ENCODE measurements at regions not wholly inside any gene's neighbourhood (a gene's known extent, or its start where the extent isn't known, plus 50 kb on each side); places are given as distances from the start of the nearest gene placed in this dataset.

DNA sequence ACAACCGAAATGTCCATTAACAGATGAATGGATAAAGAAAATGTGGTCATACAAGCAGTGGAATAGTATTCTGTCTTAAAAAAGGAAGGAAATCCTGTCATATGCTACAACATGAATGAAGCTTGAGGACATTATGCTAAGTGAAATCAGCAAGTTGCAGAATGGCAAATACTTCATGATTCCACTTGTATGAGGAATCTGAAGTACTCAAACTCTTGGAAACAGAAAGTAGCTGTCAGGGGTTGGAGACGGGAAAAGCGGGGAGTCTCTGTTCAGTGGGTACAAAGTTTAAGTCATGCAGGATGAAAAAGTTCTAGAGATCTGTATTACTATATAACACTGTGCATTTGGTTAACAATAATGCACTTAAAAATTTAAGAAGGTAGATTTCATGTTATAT is 209.0 kb upstream of the SIX2 start:
- TF ChIP-seq, protein P1, sequence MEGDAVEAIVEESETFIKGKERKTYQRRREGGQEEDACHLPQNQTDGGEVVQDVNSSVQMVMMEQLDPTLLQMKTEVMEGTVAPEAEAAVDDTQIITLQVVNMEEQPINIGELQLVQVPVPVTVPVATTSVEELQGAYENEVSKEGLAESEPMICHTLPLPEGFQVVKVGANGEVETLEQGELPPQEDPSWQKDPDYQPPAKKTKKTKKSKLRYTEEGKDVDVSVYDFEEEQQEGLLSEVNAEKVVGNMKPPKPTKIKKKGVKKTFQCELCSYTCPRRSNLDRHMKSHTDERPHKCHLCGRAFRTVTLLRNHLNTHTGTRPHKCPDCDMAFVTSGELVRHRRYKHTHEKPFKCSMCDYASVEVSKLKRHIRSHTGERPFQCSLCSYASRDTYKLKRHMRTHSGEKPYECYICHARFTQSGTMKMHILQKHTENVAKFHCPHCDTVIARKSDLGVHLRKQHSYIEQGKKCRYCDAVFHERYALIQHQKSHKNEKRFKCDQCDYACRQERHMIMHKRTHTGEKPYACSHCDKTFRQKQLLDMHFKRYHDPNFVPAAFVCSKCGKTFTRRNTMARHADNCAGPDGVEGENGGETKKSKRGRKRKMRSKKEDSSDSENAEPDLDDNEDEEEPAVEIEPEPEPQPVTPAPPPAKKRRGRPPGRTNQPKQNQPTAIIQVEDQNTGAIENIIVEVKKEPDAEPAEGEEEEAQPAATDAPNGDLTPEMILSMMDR (IDR thresholded peaks at IDR 0.05; ENCODE audit: borderline replicate concordance, control extremely low read depth, extremely low read depth, insufficient read depth, missing control alignments), result no peak
- in situ Hi-C loops (cut with MboI; ENCODE audit: low sequenced_read_pairs, unreplicated experiment), result no loop called here
- no peak for DNase-seq (ENCODE audit: low spot score)

DNA sequence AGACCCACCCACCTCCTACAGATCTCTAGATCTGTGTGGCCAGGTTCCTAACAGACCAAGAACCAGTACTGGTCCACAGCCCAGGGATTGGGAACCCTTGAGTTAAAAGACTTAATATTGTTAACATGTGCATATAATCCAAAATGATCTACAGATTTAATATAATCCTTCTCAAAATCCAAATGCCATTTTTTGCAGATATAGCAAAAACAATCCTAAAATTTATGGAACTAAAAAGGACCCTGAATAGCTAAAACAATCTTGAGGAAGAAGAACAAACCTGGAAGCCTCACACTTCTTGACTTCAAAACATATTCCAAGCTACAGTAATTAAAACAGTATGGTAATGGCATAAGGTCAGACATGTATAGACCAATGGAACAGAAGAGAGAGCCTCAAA is 206.9 kb upstream of the SIX2 start:
- TF ChIP-seq, protein P1 (IDR thresholded peaks at IDR 0.05; ENCODE audit: borderline replicate concordance, control extremely low read depth, extremely low read depth, insufficient read depth, missing control alignments), result no peak
- DNase-seq (ENCODE audit: low spot score), result no peak
- in situ Hi-C loops (cut with MboI; ENCODE audit: low sequenced_read_pairs, unreplicated experiment), result no loop called here

DNA sequence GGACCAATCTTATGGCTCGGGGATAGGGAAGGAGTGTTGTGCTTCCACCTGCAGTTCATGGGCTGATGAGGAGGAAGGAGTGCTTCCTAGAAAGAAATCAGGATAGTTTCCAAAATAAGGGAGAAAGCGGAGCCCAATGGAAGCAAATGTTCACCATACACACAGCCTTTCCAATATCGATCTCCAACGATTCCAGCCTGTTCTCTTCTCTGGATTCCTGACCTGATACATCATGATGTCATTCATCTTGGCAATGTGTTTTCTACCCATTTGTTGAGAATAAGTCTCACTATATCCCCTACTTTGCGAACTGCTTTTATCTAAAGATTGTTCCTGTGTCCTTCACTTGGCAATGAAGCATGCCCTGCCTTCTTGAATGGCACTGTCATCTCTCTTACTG is 205.3 kb upstream of the SIX2 start:
- in situ Hi-C loops (cut with MboI; ENCODE audit: low sequenced_read_pairs, unreplicated experiment), result no loop called here
- TF ChIP-seq, protein P1 (IDR thresholded peaks at IDR 0.05; ENCODE audit: borderline replicate concordance, control extremely low read depth, extremely low read depth, insufficient read depth, missing control alignments), result no peak
- no peak for DNase-seq (ENCODE audit: low spot score)

DNA sequence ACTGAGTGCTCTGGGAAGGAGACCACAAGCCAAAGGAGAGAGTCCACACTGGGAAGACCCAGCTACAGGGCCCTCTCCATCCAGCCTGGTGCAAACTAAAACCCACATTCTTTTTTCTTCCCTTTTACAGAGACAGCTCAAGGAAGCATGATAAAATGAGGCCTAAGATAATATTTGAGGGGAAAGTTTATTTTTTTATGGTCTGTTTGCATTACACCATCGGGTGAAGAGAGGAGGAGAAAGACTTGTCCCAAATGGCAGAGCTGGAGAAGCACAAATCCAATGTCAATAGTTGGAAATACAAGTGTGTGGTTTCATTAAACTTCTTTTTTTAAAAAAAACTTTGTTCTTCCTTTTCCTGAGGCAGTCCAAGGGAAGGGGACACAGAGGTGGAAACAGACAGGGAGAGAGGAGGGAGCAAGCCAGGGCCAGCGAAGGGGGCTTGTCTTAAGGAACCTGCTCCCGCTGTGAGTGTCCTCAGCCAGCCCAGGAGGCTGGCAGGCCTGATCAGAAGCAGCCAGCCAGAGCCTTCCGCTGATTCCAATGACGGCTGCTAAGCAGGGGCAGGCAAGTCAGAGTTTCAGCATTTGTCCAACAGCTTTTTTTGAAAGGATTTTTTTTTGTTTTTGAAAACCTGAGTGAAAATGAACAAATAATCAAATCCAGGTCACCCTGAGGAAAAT is 203.8 kb upstream of the SIX2 start:
- TF ChIP-seq, protein P1 (IDR thresholded peaks at IDR 0.05; ENCODE audit: borderline replicate concordance, control extremely low read depth, extremely low read depth, insufficient read depth, missing control alignments), result no peak

DNA sequence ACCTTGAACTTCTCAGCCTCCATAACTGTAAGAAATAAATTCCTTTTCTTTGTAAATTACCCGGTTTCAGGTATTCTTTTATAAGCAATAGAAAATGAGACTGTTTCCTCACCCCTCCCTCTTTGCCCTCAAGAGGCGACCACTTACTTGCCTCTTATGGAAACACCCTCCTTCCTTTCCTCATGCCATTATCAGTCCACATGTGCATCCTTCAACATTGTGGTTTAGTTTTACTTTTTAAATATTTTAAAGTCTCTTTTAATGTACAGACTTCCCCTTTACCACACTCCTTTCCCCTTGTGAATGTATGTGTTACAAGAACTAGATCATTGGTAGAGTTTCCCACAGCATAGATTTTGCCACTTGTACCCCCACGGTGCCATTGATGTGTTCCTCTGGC is 202.4 kb upstream of the SIX2 start:
- DNase-seq (ENCODE audit: low spot score), result no peak
- in situ Hi-C loops (cut with MboI; ENCODE audit: low sequenced_read_pairs, unreplicated experiment), result no loop called here
- TF ChIP-seq, protein P1 (IDR thresholded peaks at IDR 0.05; ENCODE audit: borderline replicate concordance, control extremely low read depth, extremely low read depth, insufficient read depth, missing control alignments), result no peak

More for the DNA sequence above, 203.8 kb upstream of the SIX2 start:
- no peak for DNase-seq (ENCODE audit: low spot score)
- in situ Hi-C loops (cut with MboI; ENCODE audit: low sequenced_read_pairs, unreplicated experiment), result no loop called here

DNA sequence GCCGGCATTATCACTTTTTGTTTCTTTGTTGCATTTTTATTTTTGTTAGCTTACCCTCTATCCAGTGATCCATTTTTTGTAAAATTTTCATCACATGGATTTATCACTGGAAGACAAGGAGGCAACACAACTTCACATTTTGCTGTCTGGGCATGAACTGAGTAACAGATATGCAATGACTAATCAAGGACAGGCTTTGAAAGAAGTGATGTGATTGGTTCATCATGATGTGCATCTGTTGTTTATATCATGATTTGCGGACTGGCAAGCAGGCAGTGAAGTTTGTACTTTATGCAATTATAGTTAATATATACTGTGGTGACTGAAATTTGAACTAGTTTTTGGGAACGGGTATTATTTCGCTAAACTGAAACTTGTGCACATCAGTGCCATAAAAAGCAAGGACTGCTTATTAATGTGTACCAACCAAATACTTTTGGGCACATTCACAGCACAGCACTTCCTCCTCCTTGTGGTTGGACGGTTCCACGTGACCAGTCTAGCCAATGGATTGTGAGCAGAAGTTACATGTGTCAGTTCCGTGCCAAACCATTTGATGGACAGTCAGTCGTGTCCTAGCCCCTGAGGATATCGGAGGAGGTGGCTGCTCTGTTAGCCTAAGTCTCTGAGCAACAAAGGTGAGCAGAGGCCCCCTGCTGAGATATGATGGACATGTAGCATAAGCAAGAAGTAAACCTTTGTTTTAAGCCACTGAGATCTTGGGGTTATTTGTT is 201.4 kb upstream of the SIX2 start:
- TF ChIP-seq, protein P1 (IDR thresholded peaks at IDR 0.05; ENCODE audit: borderline replicate concordance, control extremely low read depth, extremely low read depth, insufficient read depth, missing control alignments), result no peak
- in situ Hi-C loops (cut with MboI; ENCODE audit: low sequenced_read_pairs, unreplicated experiment), result no loop called here
- no peak for DNase-seq (ENCODE audit: low spot score)
